ENCODE measurements at regions not wholly inside any gene's neighbourhood (a gene's known extent, or its start where the extent isn't known, plus 50 kb on each side); places are given as distances from the start of the nearest gene placed in this dataset.

DNA sequence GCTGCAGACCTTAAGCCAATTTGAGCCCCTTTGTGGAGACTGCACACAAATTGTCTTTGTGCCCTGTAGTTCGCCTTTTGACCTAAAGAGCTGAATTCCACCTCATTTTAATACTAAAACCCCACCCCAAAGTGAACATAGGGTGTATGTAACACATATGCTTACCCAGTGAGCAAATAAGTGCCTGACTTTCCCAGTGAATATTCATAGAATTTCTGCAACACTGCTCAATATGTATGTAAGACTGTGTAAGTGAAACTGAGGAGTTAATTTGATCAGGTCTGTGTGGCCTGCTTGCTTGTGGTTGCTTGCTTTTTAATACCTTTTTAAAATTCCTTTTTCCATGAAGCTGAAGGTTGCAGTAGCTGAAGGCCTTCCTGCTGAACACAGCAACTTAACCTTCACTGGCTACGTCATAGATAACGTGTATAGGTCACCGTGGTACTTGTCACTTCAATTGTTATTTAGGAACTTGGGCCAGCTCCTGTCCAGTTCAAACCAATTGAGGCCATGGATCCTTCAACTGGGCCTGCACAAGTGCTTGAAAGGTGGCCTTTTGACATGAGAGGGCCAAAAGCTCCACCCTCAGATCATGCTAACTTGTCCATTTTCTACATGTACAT, 131.7 kb upstream of the BTBD3 start:
- Histone ChIP-seq H3K27ac (ENCODE audit: low read length) (no peak overlapping the region), H3K9ac (ENCODE audit: low read length) (no peak overlapping the region), H3K36me3 (replicated peaks; ENCODE audit: low read depth, low read length) (no peaks in the 10 kb centered on the region), H3K9me3 (ENCODE audit: insufficient read depth, low read length) (no peaks in the 10 kb centered on the region), H4K20me1 (ENCODE audit: insufficient read depth, low read length) (no peaks in the 10 kb centered on the region), H3K27me3 (ENCODE audit: low read depth, low read length) (0 out of 2 replicates have a peak, but pooled peaks cover 4% of the 10 kb centered on the region), H2AFZ (ENCODE audit: low read depth, low read length) (no peak overlapping the region), H3K4me3 (ENCODE audit: low read length) (no peak overlapping the region), H3K79me2 (ENCODE audit: low read length) (no peaks in the 10 kb centered on the region), H3K4me1 (ENCODE audit: low read length) (peaks cover 3% of the 10 kb centered on the region), H3K4me2 (ENCODE audit: low read length) (no peak overlapping the region)
- TF ChIP-seq, protein P1, sequence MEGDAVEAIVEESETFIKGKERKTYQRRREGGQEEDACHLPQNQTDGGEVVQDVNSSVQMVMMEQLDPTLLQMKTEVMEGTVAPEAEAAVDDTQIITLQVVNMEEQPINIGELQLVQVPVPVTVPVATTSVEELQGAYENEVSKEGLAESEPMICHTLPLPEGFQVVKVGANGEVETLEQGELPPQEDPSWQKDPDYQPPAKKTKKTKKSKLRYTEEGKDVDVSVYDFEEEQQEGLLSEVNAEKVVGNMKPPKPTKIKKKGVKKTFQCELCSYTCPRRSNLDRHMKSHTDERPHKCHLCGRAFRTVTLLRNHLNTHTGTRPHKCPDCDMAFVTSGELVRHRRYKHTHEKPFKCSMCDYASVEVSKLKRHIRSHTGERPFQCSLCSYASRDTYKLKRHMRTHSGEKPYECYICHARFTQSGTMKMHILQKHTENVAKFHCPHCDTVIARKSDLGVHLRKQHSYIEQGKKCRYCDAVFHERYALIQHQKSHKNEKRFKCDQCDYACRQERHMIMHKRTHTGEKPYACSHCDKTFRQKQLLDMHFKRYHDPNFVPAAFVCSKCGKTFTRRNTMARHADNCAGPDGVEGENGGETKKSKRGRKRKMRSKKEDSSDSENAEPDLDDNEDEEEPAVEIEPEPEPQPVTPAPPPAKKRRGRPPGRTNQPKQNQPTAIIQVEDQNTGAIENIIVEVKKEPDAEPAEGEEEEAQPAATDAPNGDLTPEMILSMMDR (IDR thresholded peaks at IDR 0.05; ENCODE audit: low read depth, low read length), result no peak
- TF ChIP-seq EZH2phosphoT487 (IDR thresholded peaks at IDR 0.05; ENCODE audit: low read depth), result no peak

DNA sequence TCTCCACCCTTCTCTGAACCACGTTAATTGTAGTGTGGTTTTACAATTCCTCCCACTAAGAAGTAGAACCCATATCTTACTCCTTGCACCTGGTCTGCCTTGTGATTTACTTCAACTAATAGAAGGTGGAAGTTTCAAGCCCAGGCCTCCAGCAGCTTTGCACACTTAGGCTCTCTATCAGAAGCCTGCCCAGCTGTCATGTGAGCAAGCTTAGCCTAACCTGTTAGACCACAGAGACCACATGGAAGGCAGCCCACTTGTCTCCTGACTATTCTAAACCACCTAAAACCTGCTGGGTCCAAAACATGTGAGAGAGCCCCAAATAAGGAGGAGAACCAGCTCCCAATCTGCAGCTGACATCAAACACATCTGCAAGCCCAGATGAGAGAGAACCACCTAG, 127.6 kb upstream of the BTBD3 start:
- no peaks in the 10 kb centered on the region for H4K20me1 ChIP-seq (ENCODE audit: insufficient read depth, low read length)
- H3K4me2 ChIP-seq (ENCODE audit: low read length), result no peak overlapping the region
- H2AFZ ChIP-seq (ENCODE audit: low read depth, low read length), result no peak overlapping the region
- H3K4me3 ChIP-seq (ENCODE audit: low read length), result no peak overlapping the region
- H3K9ac ChIP-seq (ENCODE audit: low read length), result no peak overlapping the region
- H3K9me3 ChIP-seq (ENCODE audit: insufficient read depth, low read length), result no peaks in the 10 kb centered on the region
- no peaks in the 10 kb centered on the region for H3K27me3 ChIP-seq (ENCODE audit: low read depth, low read length)
- no peaks in the 10 kb centered on the region for H3K79me2 ChIP-seq (ENCODE audit: low read length)
- H3K4me1 ChIP-seq (ENCODE audit: low read length), result no peaks in the 10 kb centered on the region
- no peak overlapping the region for H3K27ac ChIP-seq (ENCODE audit: low read length)
- H3K36me3 ChIP-seq (replicated peaks; ENCODE audit: low read depth, low read length), result no peaks in the 10 kb centered on the region
- TF ChIP-seq, protein P1 (IDR thresholded peaks at IDR 0.05; ENCODE audit: low read depth, low read length), result no peak
- no peak for TF ChIP-seq EZH2phosphoT487 (IDR thresholded peaks at IDR 0.05; ENCODE audit: low read depth)

DNA sequence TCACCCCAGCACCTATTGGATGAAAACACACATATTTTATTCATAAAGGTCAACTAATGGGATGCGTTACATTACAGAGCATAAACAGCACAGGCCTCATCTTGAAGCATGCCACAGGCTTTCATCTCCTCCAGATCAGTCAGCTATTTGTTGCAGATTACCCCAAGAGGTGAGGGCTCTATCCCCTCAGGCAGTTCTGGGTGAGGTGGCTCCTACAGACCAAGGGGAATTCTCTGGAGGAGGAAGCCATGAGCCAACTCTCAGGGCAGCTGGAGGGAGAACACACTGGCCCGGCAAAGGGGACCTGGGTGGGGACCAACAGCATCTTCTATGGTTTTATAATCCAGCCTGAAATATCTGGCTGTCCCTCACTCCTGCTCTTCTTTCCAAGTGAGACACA, 126.4 kb upstream of the BTBD3 start:
- Histone ChIP-seq H3K4me1 (ENCODE audit: low read length) (no peaks in the 10 kb centered on the region), H3K4me3 (ENCODE audit: low read length) (no peak overlapping the region), H3K9me3 (ENCODE audit: insufficient read depth, low read length) (no peaks in the 10 kb centered on the region), H4K20me1 (ENCODE audit: insufficient read depth, low read length) (no peaks in the 10 kb centered on the region), H3K27ac (ENCODE audit: low read length) (no peak overlapping the region), H2AFZ (ENCODE audit: low read depth, low read length) (no peak overlapping the region), H3K79me2 (ENCODE audit: low read length) (no peaks in the 10 kb centered on the region), H3K9ac (ENCODE audit: low read length) (no peak overlapping the region), H3K4me2 (ENCODE audit: low read length) (no peak overlapping the region), H3K36me3 (replicated peaks; ENCODE audit: low read depth, low read length) (no peaks in the 10 kb centered on the region), H3K27me3 (ENCODE audit: low read depth, low read length) (no peaks in the 10 kb centered on the region)
- TF ChIP-seq, protein P1 (IDR thresholded peaks at IDR 0.05; ENCODE audit: low read depth, low read length), result no peak
- no peak for TF ChIP-seq EZH2phosphoT487 (IDR thresholded peaks at IDR 0.05; ENCODE audit: low read depth)

DNA sequence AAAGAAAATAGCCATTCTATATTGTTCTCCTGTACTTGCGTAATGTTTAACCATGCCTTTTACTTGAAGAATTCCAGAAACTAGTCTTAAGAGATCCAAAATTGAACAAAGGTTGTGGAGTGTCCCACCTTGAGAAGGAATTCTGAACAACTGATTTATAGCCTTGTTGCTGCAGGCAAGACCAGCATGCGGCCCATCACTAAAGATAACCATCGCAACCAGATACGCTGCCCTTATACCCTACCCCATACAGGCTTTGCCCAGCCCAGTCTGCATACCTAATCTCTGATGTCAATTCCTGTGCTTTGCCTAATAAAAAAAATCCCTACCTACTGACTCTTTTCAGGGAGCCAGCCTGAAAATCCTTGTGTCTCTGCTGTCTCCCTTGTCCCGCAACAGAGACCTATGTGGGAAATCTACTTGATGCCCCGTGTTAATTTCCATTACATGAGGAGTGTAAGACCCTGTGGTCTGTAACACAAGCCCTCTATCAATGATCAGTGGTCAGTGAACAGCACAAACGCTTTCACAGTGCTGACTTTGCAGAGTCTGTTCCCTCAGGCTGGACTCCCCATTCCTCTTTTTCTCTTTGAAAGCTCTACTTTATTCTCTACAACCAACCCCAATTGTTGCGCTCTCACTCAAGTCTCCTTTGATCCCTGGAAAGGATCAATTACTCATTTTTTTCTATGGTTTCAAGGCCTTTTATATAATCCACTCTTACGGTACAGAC, 125.7 kb upstream of the BTBD3 start:
- H2AFZ ChIP-seq (ENCODE audit: low read depth, low read length), result no peak overlapping the region
- H3K4me2 ChIP-seq (ENCODE audit: low read length), result no peak overlapping the region
- H3K79me2 ChIP-seq (ENCODE audit: low read length), result no peaks in the 10 kb centered on the region
- H3K36me3 ChIP-seq (replicated peaks; ENCODE audit: low read depth, low read length), result no peaks in the 10 kb centered on the region
- H3K27ac ChIP-seq (ENCODE audit: low read length), result no peak overlapping the region
- no peaks in the 10 kb centered on the region for H3K27me3 ChIP-seq (ENCODE audit: low read depth, low read length)
- no peak overlapping the region for H3K4me3 ChIP-seq (ENCODE audit: low read length)
- H3K9ac ChIP-seq (ENCODE audit: low read length), result no peak overlapping the region
- H4K20me1 ChIP-seq (ENCODE audit: insufficient read depth, low read length), result no peaks in the 10 kb centered on the region
- no peaks in the 10 kb centered on the region for H3K4me1 ChIP-seq (ENCODE audit: low read length)
- H3K9me3 ChIP-seq (ENCODE audit: insufficient read depth, low read length), result no peaks in the 10 kb centered on the region
- no peak for TF ChIP-seq EZH2phosphoT487 (IDR thresholded peaks at IDR 0.05; ENCODE audit: low read depth)
- TF ChIP-seq, protein P1 (IDR thresholded peaks at IDR 0.05; ENCODE audit: low read depth, low read length), result no peak

Data from OCI-LY3 (cell line).